ENCODE measurements at regions not wholly inside any gene's neighbourhood (a gene's known extent, or its start where the extent isn't known, plus 50 kb on each side); places are given as distances from the start of the nearest gene placed in this dataset.

DNA sequence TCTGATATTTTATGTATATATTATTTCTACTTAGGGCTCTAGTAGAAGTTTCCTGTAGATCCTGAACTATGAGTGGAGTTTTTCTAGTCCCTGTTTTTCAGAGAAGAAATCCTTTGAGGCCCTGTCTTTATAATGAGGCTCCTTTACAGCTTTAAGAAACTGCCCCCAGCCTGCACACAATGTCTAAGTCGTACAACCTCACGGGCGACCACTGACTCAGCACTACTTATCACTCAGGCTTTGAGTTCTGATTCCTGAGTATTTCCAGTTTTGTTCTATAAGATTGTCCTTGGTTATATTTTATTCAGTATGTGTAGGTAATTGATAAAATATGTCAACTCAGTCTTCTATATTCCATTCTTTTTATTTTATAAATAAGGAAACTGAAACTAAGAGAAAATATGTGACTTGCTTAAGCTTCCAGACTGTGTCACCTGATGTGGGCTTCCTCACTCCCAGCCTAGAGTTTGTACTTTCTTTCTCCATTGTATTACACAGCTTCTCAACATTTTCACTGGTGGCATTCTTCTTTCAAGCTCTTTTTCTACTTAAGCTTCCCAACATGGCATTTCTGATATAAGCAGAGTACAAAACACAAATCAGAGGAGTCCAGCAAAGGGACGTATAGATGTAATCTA lies 167.0 kb downstream of the TBX18 start:
- FAIRE-seq (no peak), DNase-seq (ENCODE audit: low read depth, low spot score) (no peak)
- Histone ChIP-seq H2AFZ (ENCODE audit: control insufficient read depth, low read length) (no peak overlapping the region), H3K9me1 (ENCODE audit: control insufficient read depth, extremely low read depth, insufficient read depth, low read length) (no peaks in the 10 kb centered on the region), H3K4me1 (ENCODE audit: control insufficient read depth, extremely low read depth, insufficient read depth, low read length) (no peaks in the 10 kb centered on the region), H4K20me1 (ENCODE audit: control insufficient read depth, extremely low read depth, insufficient read depth, low read length) (no peaks in the 10 kb centered on the region), H3K36me3 (ENCODE audit: control insufficient read depth in 2 of 2, extremely low read depth in 1 of 2, insufficient read depth in 2 of 2, low read length in 2 of 2) (no peaks in the 10 kb centered on the region), H3K27me3 (ENCODE audit: control insufficient read depth, extremely low read depth, insufficient read depth, low read length) (no peaks in the 10 kb centered on the region), H3K79me2 (ENCODE audit: control insufficient read depth, insufficient read depth, low read length) (no peaks in the 10 kb centered on the region), H3K27ac (ENCODE audit: control insufficient read depth, insufficient read depth, low read length) (no peak overlapping the region), H3K4me3 (ENCODE audit: control insufficient read depth in 2 of 3, extremely low read depth in 1 of 3, insufficient read depth in 2 of 3, low read depth in 1 of 3, low read length in 3 of 3) (no peak overlapping the region), H3K9me3 (ENCODE audit: control insufficient read depth, low read depth, low read length) (no peaks in the 10 kb centered on the region), H3K9ac (ENCODE audit: control insufficient read depth, extremely low read depth, insufficient read depth, low read length) (no peak overlapping the region), H3K4me2 (ENCODE audit: control insufficient read depth, extremely low read depth, insufficient read depth, low read depth, low read length) (no peak overlapping the region)
- dilution Hi-C loops (cut with MboI; ENCODE audit: extremely low pct_ligation_motif_present, low sequenced_read_pairs): no loop called here
- TF ChIP-seq, protein P1, sequence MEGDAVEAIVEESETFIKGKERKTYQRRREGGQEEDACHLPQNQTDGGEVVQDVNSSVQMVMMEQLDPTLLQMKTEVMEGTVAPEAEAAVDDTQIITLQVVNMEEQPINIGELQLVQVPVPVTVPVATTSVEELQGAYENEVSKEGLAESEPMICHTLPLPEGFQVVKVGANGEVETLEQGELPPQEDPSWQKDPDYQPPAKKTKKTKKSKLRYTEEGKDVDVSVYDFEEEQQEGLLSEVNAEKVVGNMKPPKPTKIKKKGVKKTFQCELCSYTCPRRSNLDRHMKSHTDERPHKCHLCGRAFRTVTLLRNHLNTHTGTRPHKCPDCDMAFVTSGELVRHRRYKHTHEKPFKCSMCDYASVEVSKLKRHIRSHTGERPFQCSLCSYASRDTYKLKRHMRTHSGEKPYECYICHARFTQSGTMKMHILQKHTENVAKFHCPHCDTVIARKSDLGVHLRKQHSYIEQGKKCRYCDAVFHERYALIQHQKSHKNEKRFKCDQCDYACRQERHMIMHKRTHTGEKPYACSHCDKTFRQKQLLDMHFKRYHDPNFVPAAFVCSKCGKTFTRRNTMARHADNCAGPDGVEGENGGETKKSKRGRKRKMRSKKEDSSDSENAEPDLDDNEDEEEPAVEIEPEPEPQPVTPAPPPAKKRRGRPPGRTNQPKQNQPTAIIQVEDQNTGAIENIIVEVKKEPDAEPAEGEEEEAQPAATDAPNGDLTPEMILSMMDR (optimal IDR thresholded peaks at IDR 0.05 in 1 of 3, IDR thresholded peaks at IDR 0.05 in 1 of 3, conservative IDR thresholded peaks at IDR 0.05 in 1 of 3; ENCODE audit: extremely low read depth in 1 of 3, insufficient read depth in 2 of 3, low read length in 3 of 3): no peak
- TF ChIP-seq EZH2 (IDR thresholded peaks at IDR 0.05; ENCODE audit: low read length): no peak

DNA sequence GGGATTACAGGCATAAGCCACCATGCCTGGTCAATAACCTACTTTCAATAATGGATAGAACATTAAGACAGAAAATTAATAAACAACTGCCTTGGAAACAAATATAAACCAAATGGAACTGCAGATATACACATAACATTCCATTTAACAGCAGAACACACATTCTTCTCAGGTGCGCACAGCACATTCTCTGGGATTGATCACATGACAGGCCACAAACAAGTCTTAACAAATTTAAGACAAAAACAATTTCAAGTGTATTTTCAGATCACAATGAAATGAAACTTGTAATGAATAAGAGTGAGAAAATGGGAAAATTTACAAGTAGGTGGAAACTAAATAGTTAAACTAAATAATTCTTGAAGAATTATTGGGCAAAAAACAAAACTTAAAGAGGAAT lies 167.9 kb downstream of the TBX18 start:
- DNase-seq (ENCODE audit: low read depth, low spot score): no peak
- no peak overlapping the region for H3K4me3 ChIP-seq (ENCODE audit: control insufficient read depth in 2 of 3, extremely low read depth in 1 of 3, insufficient read depth in 2 of 3, low read depth in 1 of 3, low read length in 3 of 3)
- no peaks in the 10 kb centered on the region for H3K36me3 ChIP-seq (ENCODE audit: control insufficient read depth in 2 of 2, extremely low read depth in 1 of 2, insufficient read depth in 2 of 2, low read length in 2 of 2)
- no peaks in the 10 kb centered on the region for H3K9me1 ChIP-seq (ENCODE audit: control insufficient read depth, extremely low read depth, insufficient read depth, low read length)
- no peak overlapping the region for H3K9ac ChIP-seq (ENCODE audit: control insufficient read depth, extremely low read depth, insufficient read depth, low read length)
- no peaks in the 10 kb centered on the region for H3K27me3 ChIP-seq (ENCODE audit: control insufficient read depth, extremely low read depth, insufficient read depth, low read length)
- no peak for FAIRE-seq
- H2AFZ ChIP-seq (ENCODE audit: control insufficient read depth, low read length): no peak overlapping the region
- no peaks in the 10 kb centered on the region for H3K79me2 ChIP-seq (ENCODE audit: control insufficient read depth, insufficient read depth, low read length)
- H3K4me1 ChIP-seq (ENCODE audit: control insufficient read depth, extremely low read depth, insufficient read depth, low read length): no peaks in the 10 kb centered on the region
- H3K4me2 ChIP-seq (ENCODE audit: control insufficient read depth, extremely low read depth, insufficient read depth, low read depth, low read length): no peak overlapping the region
- H3K9me3 ChIP-seq (ENCODE audit: control insufficient read depth, low read depth, low read length): no peaks in the 10 kb centered on the region
- no peaks in the 10 kb centered on the region for H4K20me1 ChIP-seq (ENCODE audit: control insufficient read depth, extremely low read depth, insufficient read depth, low read length)
- TF ChIP-seq EZH2 (IDR thresholded peaks at IDR 0.05; ENCODE audit: low read length): no peak
- TF ChIP-seq, protein P1 (optimal IDR thresholded peaks at IDR 0.05 in 1 of 3, IDR thresholded peaks at IDR 0.05 in 1 of 3, conservative IDR thresholded peaks at IDR 0.05 in 1 of 3; ENCODE audit: extremely low read depth in 1 of 3, insufficient read depth in 2 of 3, low read length in 3 of 3): no peak
- no peak overlapping the region for H3K27ac ChIP-seq (ENCODE audit: control insufficient read depth, insufficient read depth, low read length)
- dilution Hi-C loops (cut with MboI; ENCODE audit: extremely low pct_ligation_motif_present, low sequenced_read_pairs): no loop called here

Measured in keratinocyte (primary cell).